ENCODE measurements at regions not wholly inside any gene's neighbourhood (a gene's known extent, or its start where the extent isn't known, plus 50 kb on each side); places are given as distances from the start of the nearest gene placed in this dataset.

DNA sequence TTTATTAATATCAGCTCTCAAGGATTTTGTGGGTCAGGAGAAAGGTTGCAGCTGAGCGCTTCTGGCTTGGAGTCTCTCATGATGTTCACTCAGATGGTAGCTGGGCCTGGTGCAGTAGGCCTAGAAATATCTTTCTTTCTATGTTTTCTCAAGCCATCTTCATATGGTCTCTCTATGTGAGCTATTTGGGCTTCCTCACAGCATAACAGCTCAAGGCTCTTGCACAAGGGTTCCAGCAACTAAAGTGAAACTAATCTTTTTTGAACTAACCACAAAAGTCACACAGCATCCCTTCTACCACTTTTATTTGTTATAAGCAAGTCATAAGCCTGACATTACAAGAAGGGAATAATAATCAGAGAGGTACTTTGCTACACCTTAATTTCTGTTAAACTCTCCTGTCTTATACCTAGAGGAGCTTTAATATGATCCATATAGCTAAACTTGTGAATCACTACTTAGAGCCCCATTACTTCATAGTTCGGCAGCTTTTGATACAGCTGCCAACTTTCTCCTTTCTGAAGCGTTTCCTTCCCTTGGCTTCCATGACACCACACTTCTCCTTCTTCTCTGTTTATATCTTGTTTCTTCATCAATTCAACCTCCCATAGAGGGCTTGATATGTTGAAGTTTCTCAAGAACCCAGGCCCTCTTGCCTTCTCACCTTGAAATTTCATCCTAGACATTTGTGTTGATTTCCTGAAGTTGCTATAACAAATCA, 720.2 kb downstream of the LTN1 start:
- TF ChIP-seq, protein P1, sequence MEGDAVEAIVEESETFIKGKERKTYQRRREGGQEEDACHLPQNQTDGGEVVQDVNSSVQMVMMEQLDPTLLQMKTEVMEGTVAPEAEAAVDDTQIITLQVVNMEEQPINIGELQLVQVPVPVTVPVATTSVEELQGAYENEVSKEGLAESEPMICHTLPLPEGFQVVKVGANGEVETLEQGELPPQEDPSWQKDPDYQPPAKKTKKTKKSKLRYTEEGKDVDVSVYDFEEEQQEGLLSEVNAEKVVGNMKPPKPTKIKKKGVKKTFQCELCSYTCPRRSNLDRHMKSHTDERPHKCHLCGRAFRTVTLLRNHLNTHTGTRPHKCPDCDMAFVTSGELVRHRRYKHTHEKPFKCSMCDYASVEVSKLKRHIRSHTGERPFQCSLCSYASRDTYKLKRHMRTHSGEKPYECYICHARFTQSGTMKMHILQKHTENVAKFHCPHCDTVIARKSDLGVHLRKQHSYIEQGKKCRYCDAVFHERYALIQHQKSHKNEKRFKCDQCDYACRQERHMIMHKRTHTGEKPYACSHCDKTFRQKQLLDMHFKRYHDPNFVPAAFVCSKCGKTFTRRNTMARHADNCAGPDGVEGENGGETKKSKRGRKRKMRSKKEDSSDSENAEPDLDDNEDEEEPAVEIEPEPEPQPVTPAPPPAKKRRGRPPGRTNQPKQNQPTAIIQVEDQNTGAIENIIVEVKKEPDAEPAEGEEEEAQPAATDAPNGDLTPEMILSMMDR (IDR thresholded peaks at IDR 0.05), result no peak
- TF ChIP-seq POLR2A (IDR thresholded peaks at IDR 0.05), result no peak
- no peak for TF ChIP-seq EP300 (IDR thresholded peaks at IDR 0.05; ENCODE audit: low read depth)
- no peak for TF ChIP-seq POLR2AphosphoS5 (IDR thresholded peaks at IDR 0.05)

Data from transverse colon (tissue), 4 donors.